ENCODE measurements at regions not wholly inside any gene's neighbourhood (a gene's known extent, or its start where the extent isn't known, plus 50 kb on each side); places are given as distances from the start of the nearest gene placed in this dataset.

GRCh38 chr4:163875327-163875726 is 380.8 kb downstream of the TMA16 start:
- Histone ChIP-seq H4K20me1 (ENCODE audit: insufficient read depth, low read length) (no peaks in the 10 kb centered on the region), H3K9me3 (replicated peaks; ENCODE audit: insufficient read depth, low read length) (no peaks in the 10 kb centered on the region), H3F3A (ENCODE audit: insufficient read depth, low read length) (no peaks in the 10 kb centered on the region), H3K9me2 (replicated peaks; ENCODE audit: insufficient read depth, low read length) (no peaks in the 10 kb centered on the region), H3K9ac (ENCODE audit: low read length) (no peak overlapping the region), H2AFZ (ENCODE audit: low read length) (no peak overlapping the region), H3K4me3 (ENCODE audit: low read length) (no peak overlapping the region), H3K4me2 (ENCODE audit: low read depth, low read length) (no peak overlapping the region), H3K36me3 (replicated peaks; ENCODE audit: insufficient read depth, low read length) (no peaks in the 10 kb centered on the region), H3K27ac (ENCODE audit: low read length) (no peak overlapping the region), H3K79me2 (ENCODE audit: low read length) (no peaks in the 10 kb centered on the region), H3K4me1 (ENCODE audit: low read length) (no peaks in the 10 kb centered on the region), H3K27me3 (replicated peaks; ENCODE audit: insufficient read depth, low read length) (no peaks in the 10 kb centered on the region)
- no peak for DNase-seq
- no peak for TF ChIP-seq EZH2 (optimal IDR thresholded peaks at IDR 0.05; ENCODE audit: low read depth, low read length)
- TF ChIP-seq, protein P1, sequence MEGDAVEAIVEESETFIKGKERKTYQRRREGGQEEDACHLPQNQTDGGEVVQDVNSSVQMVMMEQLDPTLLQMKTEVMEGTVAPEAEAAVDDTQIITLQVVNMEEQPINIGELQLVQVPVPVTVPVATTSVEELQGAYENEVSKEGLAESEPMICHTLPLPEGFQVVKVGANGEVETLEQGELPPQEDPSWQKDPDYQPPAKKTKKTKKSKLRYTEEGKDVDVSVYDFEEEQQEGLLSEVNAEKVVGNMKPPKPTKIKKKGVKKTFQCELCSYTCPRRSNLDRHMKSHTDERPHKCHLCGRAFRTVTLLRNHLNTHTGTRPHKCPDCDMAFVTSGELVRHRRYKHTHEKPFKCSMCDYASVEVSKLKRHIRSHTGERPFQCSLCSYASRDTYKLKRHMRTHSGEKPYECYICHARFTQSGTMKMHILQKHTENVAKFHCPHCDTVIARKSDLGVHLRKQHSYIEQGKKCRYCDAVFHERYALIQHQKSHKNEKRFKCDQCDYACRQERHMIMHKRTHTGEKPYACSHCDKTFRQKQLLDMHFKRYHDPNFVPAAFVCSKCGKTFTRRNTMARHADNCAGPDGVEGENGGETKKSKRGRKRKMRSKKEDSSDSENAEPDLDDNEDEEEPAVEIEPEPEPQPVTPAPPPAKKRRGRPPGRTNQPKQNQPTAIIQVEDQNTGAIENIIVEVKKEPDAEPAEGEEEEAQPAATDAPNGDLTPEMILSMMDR (IDR thresholded peaks at IDR 0.05; ENCODE audit: low read length): no peak
- no peak for TF ChIP-seq EZH2phosphoT487 (IDR thresholded peaks at IDR 0.05; ENCODE audit: low read length)

DNA sequence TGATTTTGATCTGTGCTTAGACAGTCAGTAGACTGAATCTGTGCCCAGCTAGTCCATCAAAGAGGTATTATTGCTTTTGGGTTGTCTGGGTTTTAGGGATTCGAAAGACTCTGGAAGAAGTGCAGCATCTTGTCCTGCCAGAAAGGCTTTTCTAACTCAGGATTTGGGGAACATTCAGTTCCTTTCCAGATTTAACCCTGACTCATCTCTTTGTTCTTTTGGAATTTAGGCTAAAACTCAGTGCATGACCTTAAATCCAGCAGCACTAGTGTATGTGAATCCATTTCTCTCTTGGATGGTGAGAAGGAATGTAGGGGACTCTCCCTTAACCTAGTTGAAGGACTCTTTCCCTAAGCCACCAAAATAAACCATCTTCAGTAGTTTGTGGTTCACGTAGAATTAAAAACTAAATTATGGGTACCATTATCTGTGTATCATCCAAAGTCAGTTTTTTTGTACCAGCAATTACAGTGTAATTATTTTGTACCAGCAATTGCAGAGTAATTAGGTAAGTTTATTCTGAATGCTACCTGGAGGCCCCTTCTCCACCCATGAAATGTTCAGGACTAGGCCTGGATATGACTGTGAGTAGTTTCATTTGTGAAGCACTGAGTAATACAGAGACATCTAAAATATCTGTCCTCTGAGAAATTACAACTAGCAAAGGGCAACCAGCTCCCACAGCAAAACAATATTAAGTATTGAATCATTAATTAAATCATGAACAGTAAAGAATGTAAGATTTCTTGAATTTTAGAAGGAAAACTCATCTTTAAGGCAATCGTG is 384.0 kb downstream of the TMA16 start:
- H3K79me2 ChIP-seq (ENCODE audit: low read length): no peaks in the 10 kb centered on the region
- H3K36me3 ChIP-seq (replicated peaks; ENCODE audit: insufficient read depth, low read length): no peaks in the 10 kb centered on the region
- no peaks in the 10 kb centered on the region for H3K4me1 ChIP-seq (ENCODE audit: low read length)
- H3K4me2 ChIP-seq (ENCODE audit: low read depth, low read length): no peak overlapping the region
- H3K9me2 ChIP-seq (replicated peaks; ENCODE audit: insufficient read depth, low read length): no peaks in the 10 kb centered on the region
- no peak overlapping the region for H3K27ac ChIP-seq (ENCODE audit: low read length)
- no peaks in the 10 kb centered on the region for H4K20me1 ChIP-seq (ENCODE audit: insufficient read depth, low read length)
- no peaks in the 10 kb centered on the region for H3F3A ChIP-seq (ENCODE audit: insufficient read depth, low read length)
- no peaks in the 10 kb centered on the region for H3K9me3 ChIP-seq (replicated peaks; ENCODE audit: insufficient read depth, low read length)
- no peaks in the 10 kb centered on the region for H3K27me3 ChIP-seq (replicated peaks; ENCODE audit: insufficient read depth, low read length)
- H3K9ac ChIP-seq (ENCODE audit: low read length): no peak overlapping the region
- TF ChIP-seq, protein P1 (IDR thresholded peaks at IDR 0.05; ENCODE audit: low read length): no peak
- H2AFZ ChIP-seq (ENCODE audit: low read length): no peak overlapping the region
- DNase-seq: no peak
- no peak overlapping the region for H3K4me3 ChIP-seq (ENCODE audit: low read length)

GRCh38 chr4:163892417-163892816 is 397.9 kb downstream of the TMA16 start:
- H3K4me1 ChIP-seq (ENCODE audit: low read length): no peaks in the 10 kb centered on the region
- no peak overlapping the region for H3K4me2 ChIP-seq (ENCODE audit: low read depth, low read length)
- no peaks in the 10 kb centered on the region for H4K20me1 ChIP-seq (ENCODE audit: insufficient read depth, low read length)
- H3K79me2 ChIP-seq (ENCODE audit: low read length): no peaks in the 10 kb centered on the region
- no peak overlapping the region for H3K4me3 ChIP-seq (ENCODE audit: low read length)
- H3K9ac ChIP-seq (ENCODE audit: low read length): no peak overlapping the region
- DNase-seq: no peak
- no peaks in the 10 kb centered on the region for H3K9me3 ChIP-seq (replicated peaks; ENCODE audit: insufficient read depth, low read length)
- TF ChIP-seq, protein P1 (IDR thresholded peaks at IDR 0.05; ENCODE audit: low read length): no peak
- TF ChIP-seq EZH2 (optimal IDR thresholded peaks at IDR 0.05; ENCODE audit: low read depth, low read length): no peak
- TF ChIP-seq EZH2phosphoT487 (IDR thresholded peaks at IDR 0.05; ENCODE audit: low read length): no peak
- H3K27ac ChIP-seq (ENCODE audit: low read length): no peak overlapping the region
- H3F3A ChIP-seq (ENCODE audit: insufficient read depth, low read length): no peaks in the 10 kb centered on the region
- H3K36me3 ChIP-seq (replicated peaks; ENCODE audit: insufficient read depth, low read length): no peaks in the 10 kb centered on the region
- H3K9me2 ChIP-seq (replicated peaks; ENCODE audit: insufficient read depth, low read length): no peaks in the 10 kb centered on the region
- H2AFZ ChIP-seq (ENCODE audit: low read length): no peak overlapping the region
- H3K27me3 ChIP-seq (replicated peaks; ENCODE audit: insufficient read depth, low read length): no peaks in the 10 kb centered on the region
